GM18907 (cell line): ENCODE measurements at regions not wholly inside any gene's neighbourhood (a gene's known extent, or its start where the extent isn't known, plus 50 kb on each side); places are given as distances from the start of the nearest gene placed in this dataset.
"Not testable (repeated sequence)": the region's sequence is repeated elsewhere in the genome, so short reads cannot be mapped to it uniquely, and the experiment has no call there.

ENCODE experiments used
- ATAC-seq: cut with Tn5 transposase; IDR thresholded peaks from one replicate; pipeline ENCODE4 v1.9.1; 2021; ENCODE audit warnings: mild to moderate bottlenecking, moderate library complexity; ENCODE audit not compliant: unreplicated experiment

GRCh38 chr11:57913715-57914704 lies 109.7 kb upstream of the OR9Q1 start:
- no peak for ATAC-seq

- no peak for ATAC-seq
Observed at GRCh38 chr11:57917632-57918031, 106.0 kb upstream of the OR9Q1 start.

GRCh38 chr11:57920971-57921370 lies 102.7 kb upstream of the OR9Q1 start:
- ATAC-seq: no peak

- no peak for ATAC-seq
Observed at GRCh38 chr11:57932105-57932504, 91.6 kb upstream of the OR9Q1 start.

DNA sequence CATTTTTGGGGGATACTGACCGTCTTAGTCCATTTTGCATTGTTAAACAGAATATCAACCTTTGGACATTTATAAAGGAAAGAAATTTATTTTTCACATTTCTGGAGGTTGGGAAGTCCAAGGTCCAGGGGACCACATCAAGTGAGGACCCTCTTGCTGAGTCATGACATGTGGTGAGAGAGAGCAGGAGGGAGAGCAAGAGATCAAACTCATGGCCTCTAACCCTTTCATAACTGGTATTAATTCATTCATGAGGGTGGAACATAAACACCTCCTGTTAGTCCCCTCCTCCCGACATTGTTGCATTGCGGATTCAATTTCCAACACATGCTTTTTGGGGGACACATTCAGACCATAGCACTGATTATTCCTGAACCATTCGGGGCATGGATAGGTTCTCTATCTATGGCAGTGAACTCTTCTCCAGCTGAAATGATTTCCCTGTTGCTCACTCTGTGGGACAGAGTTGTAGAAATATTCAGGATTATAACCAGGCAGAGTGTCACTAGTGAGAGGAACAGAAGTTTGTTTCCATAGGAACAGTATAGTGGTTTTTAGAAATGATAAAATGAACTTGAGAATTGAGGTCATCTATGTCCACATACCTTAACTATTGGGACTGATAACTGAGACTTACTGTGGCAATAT lies 88.2 kb upstream of the OR9Q1 start:
- ATAC-seq: no peak

DNA sequence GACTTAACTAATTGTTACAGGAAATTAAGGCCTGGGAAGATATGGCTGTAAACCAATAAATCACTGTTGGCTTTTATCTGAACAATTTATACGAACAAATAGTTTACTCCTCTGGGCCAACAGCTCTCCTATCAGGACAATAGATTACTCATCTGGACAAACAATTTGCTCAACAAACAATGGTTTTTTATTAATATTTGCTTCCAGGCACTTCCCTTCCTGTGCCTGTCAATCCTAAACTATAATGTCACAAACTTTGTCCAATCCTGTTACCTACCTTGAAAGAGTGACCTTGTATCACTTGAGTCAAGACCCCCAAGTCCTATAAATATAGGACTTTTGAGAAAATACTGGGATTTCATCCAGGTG lies 87.6 kb upstream of the OR9Q1 start:
- no peak for ATAC-seq

DNA sequence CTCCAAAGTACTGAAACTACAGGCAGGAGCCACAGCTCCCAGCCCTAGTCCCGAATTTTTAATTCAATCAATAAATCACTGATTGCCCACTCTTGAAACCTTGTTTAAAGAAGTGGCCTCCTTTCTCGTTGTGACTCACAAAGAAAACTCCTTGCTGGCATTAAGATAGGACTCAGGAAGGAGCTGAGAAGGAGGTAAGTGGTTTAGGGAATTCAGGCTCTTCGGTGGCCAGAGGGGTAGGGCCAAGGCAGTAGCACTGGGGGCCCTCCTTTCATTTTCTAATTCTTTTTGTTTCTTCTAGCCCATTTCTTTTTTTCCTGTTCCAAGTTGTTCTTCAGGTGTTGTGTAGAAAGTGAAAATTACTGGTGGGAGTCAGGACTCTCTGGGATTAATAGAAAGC lies 86.2 kb upstream of the OR9Q1 start:
- no peak for ATAC-seq

GRCh38 chr11:57938351-57938750 lies 85.3 kb upstream of the OR9Q1 start:
- no peak for ATAC-seq

DNA sequence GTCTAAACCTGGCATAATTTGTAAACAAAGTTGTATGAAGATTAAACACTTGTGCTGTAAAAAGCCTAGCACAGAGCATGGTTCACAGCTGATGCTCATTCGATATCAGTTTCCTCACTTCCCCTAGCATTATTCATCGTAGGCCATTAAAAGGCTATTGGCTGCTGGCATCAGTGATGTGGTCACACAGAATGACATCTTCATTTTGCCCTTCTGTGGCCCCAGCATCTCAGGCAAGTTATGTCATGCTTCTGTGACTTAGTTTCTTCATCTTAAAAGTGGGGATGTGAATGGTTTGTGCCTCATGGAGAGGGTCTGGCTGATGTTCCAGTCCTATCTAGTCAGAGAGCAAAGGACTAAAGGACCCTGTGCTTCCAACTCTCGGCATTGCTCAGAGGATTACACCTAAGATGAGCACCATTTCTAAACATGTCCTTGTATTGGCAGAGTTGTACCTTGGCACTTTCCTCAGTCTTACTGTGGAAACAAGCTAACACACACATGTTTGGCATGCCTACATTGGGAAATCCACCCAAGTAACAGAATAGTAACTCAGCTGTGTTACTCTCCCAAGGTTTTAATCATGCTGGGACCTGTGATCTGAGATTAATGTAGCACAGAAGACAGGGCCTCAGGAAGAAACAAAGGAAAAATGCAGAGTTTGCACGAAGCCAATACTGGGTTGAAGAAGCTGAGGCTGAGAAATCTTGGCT lies 83.5 kb upstream of the OR9Q1 start:
- ATAC-seq: no peak

GRCh38 chr11:57941875-57942274 lies 81.8 kb upstream of the OR9Q1 start:
- no peak for ATAC-seq

DNA sequence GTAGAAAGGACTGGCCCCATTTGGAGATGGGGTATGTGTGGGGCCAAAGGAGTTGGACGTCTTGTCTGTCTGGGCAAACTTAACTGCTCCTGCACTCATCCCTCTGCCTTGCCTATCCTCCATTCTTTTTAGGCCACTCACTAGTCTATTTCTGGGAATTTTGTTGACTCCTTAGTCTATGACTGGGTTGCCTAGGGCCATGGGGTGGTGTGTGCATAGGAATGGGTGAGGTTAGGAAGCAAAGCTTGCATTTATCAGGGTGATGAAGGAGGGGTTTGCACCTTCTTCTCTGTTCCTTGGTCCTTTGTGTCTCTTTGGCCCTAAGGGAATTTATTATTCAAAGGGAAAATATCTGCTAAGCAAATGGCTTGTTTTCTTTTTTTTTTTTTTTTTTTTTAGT lies 80.9 kb upstream of the OR9Q1 start:
- ATAC-seq: no peak

GRCh38 chr11:57943766-57944165 lies 79.9 kb upstream of the OR9Q1 start:
- ATAC-seq: not testable (repeated sequence)

GRCh38 chr11:57946628-57947027 lies 77.1 kb upstream of the OR9Q1 start:
- ATAC-seq: no peak

GRCh38 chr11:57964660-57965059 lies 59.0 kb upstream of the OR9Q1 start:
- no peak for ATAC-seq

DNA sequence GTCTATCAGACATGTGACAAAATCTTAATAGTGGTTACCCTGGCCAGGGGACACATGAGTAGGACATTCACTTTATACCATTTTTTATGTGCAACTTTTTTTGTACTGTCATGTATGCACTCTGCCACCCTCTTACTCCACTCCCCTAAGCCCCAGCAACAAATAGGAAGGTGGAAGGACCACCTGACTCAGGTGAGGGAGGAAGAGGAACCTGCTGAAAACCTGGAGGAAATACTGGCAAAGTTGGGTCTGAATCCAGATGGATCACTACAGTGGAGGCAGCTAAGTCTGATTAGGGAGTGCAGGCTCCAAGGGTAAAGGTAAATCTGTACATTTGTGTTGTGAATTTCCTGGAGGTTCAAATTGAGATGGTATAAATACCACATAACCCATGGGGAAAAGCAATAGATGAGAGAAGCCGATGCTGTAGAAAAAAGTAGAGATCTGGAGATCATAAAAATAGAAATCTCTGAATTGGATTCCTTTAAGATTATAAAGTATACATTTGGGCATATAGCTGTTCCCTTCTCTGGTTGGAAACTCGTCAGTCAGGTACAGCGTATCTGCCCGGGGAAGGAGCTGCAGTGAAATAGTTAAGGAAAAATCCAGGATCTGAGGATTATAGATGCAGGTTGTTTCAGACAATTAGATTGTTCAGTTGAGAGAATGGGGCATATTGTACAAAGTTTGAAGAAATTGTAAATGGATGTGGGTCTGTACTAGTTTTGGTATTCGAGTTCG lies 52.2 kb upstream of the OR9Q1 start:
- no peak for ATAC-seq

- no peak for ATAC-seq
Observed at GRCh38 chr11:57972013-57972367, 51.7 kb upstream of the OR9Q1 start.
